ENCODE measurements at regions not wholly inside any gene's neighbourhood (a gene's known extent, or its start where the extent isn't known, plus 50 kb on each side); places are given as distances from the start of the nearest gene placed in this dataset.

- Histone ChIP-seq H3K27me3 (ENCODE audit: insufficient read depth, poor library complexity, severe bottlenecking) (no peaks in the 10 kb centered on the region), H3K27ac (replicated peaks) (no peak overlapping the region), H3K4me3 (replicated peaks; ENCODE audit: insufficient read depth, low read length) (no peak overlapping the region)
- no peak for DNase-seq (ENCODE audit: low read depth in 1 of 2, low spot score in 1 of 2)
- TF ChIP-seq REST (IDR thresholded peaks at IDR 0.05; ENCODE audit: insufficient replicate concordance, low read depth) (no peak), POLR2AphosphoS5 (IDR thresholded peaks at IDR 0.05; ENCODE audit: low read depth) (no peak)
Measured at GRCh38 chr5:153257381-153257780, 233.1 kb upstream of the GRIA1 start.

GRCh38 chr5:153258469-153258868, 232.0 kb upstream of the GRIA1 start:
- Histone ChIP-seq H3K4me3 (replicated peaks; ENCODE audit: insufficient read depth, low read length) (no peak overlapping the region), H3K27ac (replicated peaks) (no peak overlapping the region), H3K27me3 (ENCODE audit: insufficient read depth, poor library complexity, severe bottlenecking) (no peaks in the 10 kb centered on the region)
- TF ChIP-seq SPI1 (IDR thresholded peaks at IDR 0.05; ENCODE audit: borderline replicate concordance, low read depth) (no peak), POLR2AphosphoS5 (IDR thresholded peaks at IDR 0.05; ENCODE audit: low read depth) (no peak), REST (IDR thresholded peaks at IDR 0.05; ENCODE audit: insufficient replicate concordance, low read depth) (no peak), CTCF (IDR thresholded peaks at IDR 0.05; ENCODE audit: insufficient read depth, low read length) (no peak), GABPA (IDR thresholded peaks at IDR 0.05; ENCODE audit: low read depth) (no peak)
- DNase-seq (ENCODE audit: low read depth in 1 of 2, low spot score in 1 of 2): no peak

GRCh38 chr5:153267506-153267905, 223.0 kb upstream of the GRIA1 start:
- TF ChIP-seq GABPA (IDR thresholded peaks at IDR 0.05; ENCODE audit: low read depth) (no peak), POLR2AphosphoS5 (IDR thresholded peaks at IDR 0.05; ENCODE audit: low read depth) (no peak), SPI1 (IDR thresholded peaks at IDR 0.05; ENCODE audit: borderline replicate concordance, low read depth) (no peak), CTCF (IDR thresholded peaks at IDR 0.05; ENCODE audit: insufficient read depth, low read length) (no peak), REST (IDR thresholded peaks at IDR 0.05; ENCODE audit: insufficient replicate concordance, low read depth) (no peak)
- Histone ChIP-seq H3K4me3 (replicated peaks; ENCODE audit: insufficient read depth, low read length) (no peak overlapping the region), H3K27me3 (ENCODE audit: insufficient read depth, poor library complexity, severe bottlenecking) (no peaks in the 10 kb centered on the region), H3K27ac (replicated peaks) (no peak overlapping the region)
- DNase-seq (ENCODE audit: low read depth in 1 of 2, low spot score in 1 of 2): no peak

- TF ChIP-seq POLR2AphosphoS5 (IDR thresholded peaks at IDR 0.05; ENCODE audit: low read depth) (no peak), GABPA (IDR thresholded peaks at IDR 0.05; ENCODE audit: low read depth) (no peak), CTCF (IDR thresholded peaks at IDR 0.05; ENCODE audit: insufficient read depth, low read length) (no peak), SPI1 (IDR thresholded peaks at IDR 0.05; ENCODE audit: borderline replicate concordance, low read depth) (no peak), REST (IDR thresholded peaks at IDR 0.05; ENCODE audit: insufficient replicate concordance, low read depth) (no peak)
- H3K4me3 ChIP-seq (replicated peaks; ENCODE audit: insufficient read depth, low read length): no peak overlapping the region
- H3K27ac ChIP-seq (replicated peaks): no peak overlapping the region
- H3K27me3 ChIP-seq (ENCODE audit: insufficient read depth, poor library complexity, severe bottlenecking): no peaks in the 10 kb centered on the region
- no peak for DNase-seq (ENCODE audit: low read depth in 1 of 2, low spot score in 1 of 2)
Measured at GRCh38 chr5:153275695-153276094, 214.8 kb upstream of the GRIA1 start.
